Kasumi-1 (cell line): ENCODE measurements at regions not wholly inside any gene's neighbourhood (a gene's known extent, or its start where the extent isn't known, plus 50 kb on each side); places are given as distances from the start of the nearest gene placed in this dataset.

Experiments
- DNase-seq, 2 experiments: peaks; one replicate each; lab custom pipeline; 2025; lab: John Stamatoyannopoulos, UW

DNA sequence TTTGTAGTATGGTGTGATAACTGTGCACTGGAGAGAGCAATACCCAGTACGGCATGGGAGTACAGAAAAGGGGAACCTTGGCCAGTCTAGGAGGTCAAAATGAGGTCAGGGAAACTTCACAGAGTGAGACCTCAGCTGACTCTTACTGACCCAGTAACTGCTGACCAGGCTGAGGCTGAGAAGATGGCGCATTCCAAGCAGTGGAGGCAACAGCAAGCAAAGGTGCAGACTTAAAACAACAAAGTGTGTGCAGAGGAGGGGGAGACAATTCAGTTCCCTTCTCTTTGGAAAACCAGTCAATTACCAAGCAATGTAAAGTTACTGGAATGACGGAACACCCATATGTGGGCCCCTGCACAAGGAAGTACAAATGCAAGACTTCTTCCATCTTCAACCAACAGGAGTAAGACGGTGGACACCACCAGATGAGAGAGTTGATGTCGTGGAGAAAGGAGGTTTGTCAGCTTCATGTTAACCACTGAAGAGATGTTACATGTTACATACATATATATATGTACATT is 54.6 kb upstream of the PRDX6 start:
- peak in 1 of 2 experiments; percentile 28 for DNase-seq

- DNase-seq = no peak
Measured at GRCh38 chr1:173423291-173423690, 53.8 kb upstream of the PRDX6 start.

DNA sequence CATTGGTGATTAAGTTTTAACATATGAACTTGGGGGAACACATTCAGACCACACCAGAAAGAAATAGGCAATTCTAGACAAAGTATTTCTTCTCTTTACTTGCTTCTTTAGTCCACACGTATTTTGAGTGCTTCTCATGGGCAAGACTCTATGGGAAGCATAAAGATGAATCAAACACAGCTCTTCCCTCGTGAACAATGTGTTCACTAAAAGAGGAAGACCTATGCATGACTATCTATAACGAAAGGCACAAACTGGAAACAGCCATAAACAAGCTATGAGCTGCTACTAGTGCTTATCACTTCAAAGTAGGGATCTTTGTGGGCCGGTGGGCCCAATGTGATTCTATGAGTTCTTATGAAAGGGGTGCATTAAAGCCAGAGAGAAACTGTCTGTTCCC is 53.0 kb upstream of the PRDX6 start:
- no peak for DNase-seq

- DNase-seq = no peak
Measured at GRCh38 chr1:173424782-173425407, 52.2 kb upstream of the PRDX6 start.

DNA sequence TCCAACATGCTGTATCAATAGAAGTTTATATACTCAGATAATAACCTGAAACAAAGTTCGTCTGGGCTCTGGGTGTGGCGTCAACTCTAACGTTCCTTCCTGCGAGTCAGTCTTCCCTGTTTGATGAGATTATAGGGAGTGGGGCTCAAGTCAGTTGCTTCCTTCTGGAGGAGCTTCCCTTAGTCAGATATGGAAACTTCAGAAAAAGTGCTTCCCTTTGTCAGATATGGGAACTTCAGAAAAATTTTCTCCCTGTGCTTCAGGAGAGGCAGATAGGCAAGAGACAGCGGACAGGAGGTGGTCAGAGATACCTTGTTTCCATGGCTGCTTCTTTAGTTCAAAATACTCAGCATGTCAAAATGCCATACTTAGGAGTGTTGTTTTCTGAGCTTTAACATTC is 51.1 kb upstream of the PRDX6 start:
- no peak for DNase-seq

- DNase-seq = no peak
Measured at GRCh38 chr1:173427146-173428054, 49.7 kb upstream of the PRDX6 start.
